CD14-positive monocyte (primary cell): ENCODE measurements at regions not wholly inside any gene's neighbourhood (a gene's known extent, or its start where the extent isn't known, plus 50 kb on each side); places are given as distances from the start of the nearest gene placed in this dataset.

ENCODE experiments used
- DNase-seq, 3 donors: peaks; one replicate each; pipeline ENCODE4 v3.0.0-alpha.2; 2011 to 2022
- H2AFZ ChIP-seq: 2 replicates; pipeline ENCODE4 v1.6.0; 2012; ENCODE audit warnings: mild to moderate bottlenecking, low read depth, low read length, inconsistent platforms; ENCODE audit not compliant: insufficient read depth, poor library complexity, severe bottlenecking
- H3K27ac ChIP-seq, 2 donors: 1 replicate in 1 of 2; 2 replicates in 1 of 2; pipeline ENCODE4 v1.5.1; 2012 to 2013; ENCODE audit warnings: low read length in 2 of 2, control low read depth in 1 of 2, inconsistent platforms in 1 of 2, low read depth in 1 of 2, mild to moderate bottlenecking in 1 of 2
- H3K27me3 ChIP-seq, 2 donors: one replicate each; pipeline versions ENCODE4 v1.6.0 to v1.6.1; 2011 to 2013; ENCODE audit warnings: low read length in 2 of 2; ENCODE audit not compliant: control insufficient read depth in 2 of 2, insufficient read depth in 2 of 2
- H3K36me3 ChIP-seq, 2 donors: replicated peaks in 1 of 2; 1 replicate in 1 of 2; 2 replicates in 1 of 2; pipeline versions ENCODE4 v1.5.1 to v1.6.1; 2012 to 2013; ENCODE audit warnings: low read length in 2 of 2, control low read depth in 1 of 2, inconsistent platforms in 1 of 2, mild to moderate bottlenecking in 1 of 2; ENCODE audit not compliant: insufficient read depth in 2 of 2, control insufficient read depth in 1 of 2
- H3K4me1 ChIP-seq, 2 donors: 1 replicate in 1 of 2; 2 replicates in 1 of 2; pipeline versions ENCODE4 v1.5.1 to v1.6.1; 2012 to 2013; ENCODE audit warnings: low read length in 2 of 2, control low read depth in 1 of 2, inconsistent platforms in 1 of 2, mild to moderate bottlenecking in 1 of 2, moderate library complexity in 1 of 2; ENCODE audit not compliant: insufficient read depth in 2 of 2, control insufficient read depth in 1 of 2
- H3K4me2 ChIP-seq: replicated peaks from 2 replicates; pipeline ENCODE3; 2012; ENCODE audit warnings: low read length, moderate library complexity, mild to moderate bottlenecking; ENCODE audit not compliant: poor library complexity, severe bottlenecking; ENCODE audit errors: extremely low read depth
- H3K4me3 ChIP-seq, 3 experiments: fragments of 200-600 bp in 1 of 3; sonication (generic) in 1 of 3; replicated peaks in 1 of 3; 1 replicate in 2 of 3; 2 replicates in 1 of 3; pipeline ENCODE4 v1.5.1; 2011 to 2013; ENCODE audit warnings: low read length in 3 of 3, mild to moderate bottlenecking in 3 of 3, control low read depth in 2 of 3, low read depth in 2 of 3, inconsistent platforms in 1 of 3, moderate library complexity in 1 of 3
- H3K79me2 ChIP-seq: 2 replicates; pipeline ENCODE4 v1.6.0; 2012; ENCODE audit warnings: mild to moderate bottlenecking, control low read depth, inconsistent platforms, low read length, moderate library complexity; ENCODE audit not compliant: insufficient read depth
- H3K9ac ChIP-seq: 2 replicates; pipeline ENCODE4 v1.6.0; 2017; ENCODE audit warnings: low read length, mild to moderate bottlenecking; ENCODE audit not compliant: insufficient read depth, poor library complexity, severe bottlenecking
- H3K9me3 ChIP-seq, 2 donors: replicated peaks in 1 of 2; 1 replicate in 1 of 2; 2 replicates in 1 of 2; pipeline versions ENCODE4 v1.5.1 to v1.6.1; 2012 to 2013; ENCODE audit warnings: low read length in 2 of 2, control low read depth in 1 of 2; ENCODE audit not compliant: control insufficient read depth in 1 of 2, insufficient read depth in 1 of 2
- H4K20me1 ChIP-seq: 2 replicates; pipeline ENCODE4 v1.6.0; 2012; ENCODE audit warnings: mild to moderate bottlenecking, low read length, control low read depth, moderate library complexity; ENCODE audit not compliant: insufficient read depth
- H3K27ac Mint-ChIP-seq, 7 donors: one replicate each; pipeline ENCODE4 v1.8.0; 2020; ENCODE audit warnings: mild to moderate bottlenecking in 7 of 7, mixed read lengths in 7 of 7, moderate library complexity in 6 of 7, inconsistent platforms in 2 of 7
- H3K27me3 Mint-ChIP-seq, 3 donors: one replicate each; pipeline ENCODE4 v1.8.0; 2021 to 2022; ENCODE audit warnings: low read depth in 3 of 3, mild to moderate bottlenecking in 3 of 3, mixed read lengths in 3 of 3, moderate library complexity in 3 of 3, inconsistent platforms in 1 of 3
- H3K36me3 Mint-ChIP-seq, 2 donors: one replicate each; pipeline ENCODE4 v1.8.0; 2020; ENCODE audit warnings: mixed read lengths in 2 of 2, inconsistent platforms in 1 of 2, mild to moderate bottlenecking in 1 of 2
- H3K4me1 Mint-ChIP-seq: one replicate; pipeline ENCODE4 v1.8.0; 2020; ENCODE audit warnings: mild to moderate bottlenecking, mixed read lengths
- H3K4me3 Mint-ChIP-seq, 2 donors: one replicate each; pipeline ENCODE4 v1.8.0; 2020; ENCODE audit warnings: mild to moderate bottlenecking in 2 of 2, mixed read lengths in 2 of 2, moderate library complexity in 1 of 2
- H3K9me3 Mint-ChIP-seq, 7 donors: one replicate each; pipeline ENCODE4 v1.8.0; 2020 to 2022; ENCODE audit warnings: mixed read lengths in 7 of 7, mild to moderate bottlenecking in 6 of 7, moderate library complexity in 6 of 7, inconsistent platforms in 2 of 7
- WGBS: methylation state at CpG from one replicate; pipeline ENCODE4 v1.1.5; 2013; ENCODE audit warnings: missing lambda C conversion rate; ENCODE audit not compliant: insufficient coverage; 5-methylcytosine and 5-hydroxymethylcytosine counted together
- intact Hi-C, 2 donors: fragments of 100-400 bp; cut with micrococcal nuclease; formaldehyde crosslinking; loops; one replicate each; pipeline versions ENCODE4 v1.15.0 to v1.15.1; 2023
- TF ChIP-seq, protein P1 (sequence below): fragments of 200-600 bp; IDR thresholded peaks from one replicate; pipeline ENCODE4 v1.8.0; 2022; ENCODE audit warnings: antibody characterized with exemption, mild to moderate bottlenecking

DNA sequence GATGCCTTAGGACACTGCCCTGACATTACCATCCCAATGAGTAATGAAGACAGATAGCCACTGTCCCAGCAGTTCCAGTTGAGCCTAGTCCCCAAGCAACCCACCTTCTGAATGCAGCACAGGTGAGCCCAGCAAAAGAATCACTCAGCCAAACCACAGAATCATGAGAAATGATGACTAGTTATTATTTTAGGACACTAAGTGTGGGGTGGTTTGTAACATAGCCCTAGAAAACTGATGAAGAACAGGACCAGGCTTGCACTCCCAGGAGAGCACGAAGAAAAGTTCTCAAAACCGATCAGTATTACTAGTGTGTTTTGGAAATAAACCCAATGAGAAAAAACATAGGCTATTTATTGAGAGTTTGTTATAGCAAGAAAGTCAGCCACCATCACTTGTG, 129.6 kb upstream of the CNTN6 start:
- Histone ChIP-seq H3K4me1 (no peaks in the 10 kb centered on the region), H3K4me2 (no peak overlapping the region), H3K79me2 (no peaks in the 10 kb centered on the region), H2AFZ (no peak overlapping the region), H4K20me1 (no peaks in the 10 kb centered on the region), H3K27ac (no peak overlapping the region), H3K36me3 (no peaks in the 10 kb centered on the region), H3K9ac (no peak overlapping the region), H3K4me3 (no peak overlapping the region), H3K9me3 (peaks cover 35 to 57% of the 10 kb centered on the region in 2 donors), H3K27me3 (no peaks in the 10 kb centered on the region)
- H3K36me3 Mint-ChIP-seq, result no peaks in the 10 kb centered on the region
- TF ChIP-seq, protein P1, sequence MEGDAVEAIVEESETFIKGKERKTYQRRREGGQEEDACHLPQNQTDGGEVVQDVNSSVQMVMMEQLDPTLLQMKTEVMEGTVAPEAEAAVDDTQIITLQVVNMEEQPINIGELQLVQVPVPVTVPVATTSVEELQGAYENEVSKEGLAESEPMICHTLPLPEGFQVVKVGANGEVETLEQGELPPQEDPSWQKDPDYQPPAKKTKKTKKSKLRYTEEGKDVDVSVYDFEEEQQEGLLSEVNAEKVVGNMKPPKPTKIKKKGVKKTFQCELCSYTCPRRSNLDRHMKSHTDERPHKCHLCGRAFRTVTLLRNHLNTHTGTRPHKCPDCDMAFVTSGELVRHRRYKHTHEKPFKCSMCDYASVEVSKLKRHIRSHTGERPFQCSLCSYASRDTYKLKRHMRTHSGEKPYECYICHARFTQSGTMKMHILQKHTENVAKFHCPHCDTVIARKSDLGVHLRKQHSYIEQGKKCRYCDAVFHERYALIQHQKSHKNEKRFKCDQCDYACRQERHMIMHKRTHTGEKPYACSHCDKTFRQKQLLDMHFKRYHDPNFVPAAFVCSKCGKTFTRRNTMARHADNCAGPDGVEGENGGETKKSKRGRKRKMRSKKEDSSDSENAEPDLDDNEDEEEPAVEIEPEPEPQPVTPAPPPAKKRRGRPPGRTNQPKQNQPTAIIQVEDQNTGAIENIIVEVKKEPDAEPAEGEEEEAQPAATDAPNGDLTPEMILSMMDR, result no peak
- no peak for DNase-seq
- no peaks in the 10 kb centered on the region for H3K4me1 Mint-ChIP-seq
- 83% methylated on average over 2 of the region's 2 CpGs for WGBS
- H3K27me3 Mint-ChIP-seq, result no peaks in the 10 kb centered on the region
- no peak overlapping the region for H3K4me3 Mint-ChIP-seq
- H3K9me3 Mint-ChIP-seq, result peaks cover 11 to 29% (median 16%) of the 10 kb centered on the region in 7 donors
- no peak overlapping the region for H3K27ac Mint-ChIP-seq
- intact Hi-C loops, result no loop called here

DNA sequence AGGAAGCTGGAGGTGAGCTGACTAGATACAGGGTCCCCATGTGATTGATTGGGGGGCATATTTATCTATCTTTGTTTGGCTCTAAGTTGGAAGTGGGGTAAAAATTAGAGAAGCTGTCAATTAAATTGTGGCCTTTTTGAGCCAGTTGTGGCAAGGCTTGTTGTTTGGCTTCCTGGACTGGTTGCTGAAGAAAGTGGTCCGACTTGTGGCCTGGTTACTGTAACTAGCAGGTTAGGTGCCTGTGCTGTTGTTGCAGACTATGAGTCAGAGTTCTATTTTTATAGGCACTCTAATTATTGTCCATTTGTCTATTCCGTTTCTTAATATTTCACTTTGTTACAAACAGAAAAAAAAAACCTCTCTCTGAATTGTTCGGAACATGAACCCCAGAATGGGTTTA, 129.1 kb upstream of the CNTN6 start:
- Histone ChIP-seq H3K4me3 (no peak overlapping the region), H4K20me1 (no peaks in the 10 kb centered on the region)
- DNase-seq, result no peak

More for the DNA sequence above, 129.1 kb upstream of the CNTN6 start:
- H3K4me3 Mint-ChIP-seq, result no peak overlapping the region
- H3K27ac Mint-ChIP-seq, result no peak overlapping the region
- no peak overlapping the region for H3K4me2 ChIP-seq
- H3K4me1 ChIP-seq, result no peaks in the 10 kb centered on the region
- H3K27me3 ChIP-seq, result no peaks in the 10 kb centered on the region
- TF ChIP-seq, protein P1, result no peak
- H3K9me3 ChIP-seq, result peaks cover 33 to 52% of the 10 kb centered on the region in 2 donors
- H3K27me3 Mint-ChIP-seq, result no peaks in the 10 kb centered on the region
- no peak overlapping the region for H3K27ac ChIP-seq
- intact Hi-C loops, result no loop called here
- peaks cover 11 to 29% (median 16%) of the 10 kb centered on the region in 7 donors for H3K9me3 Mint-ChIP-seq
- H3K36me3 ChIP-seq, result no peaks in the 10 kb centered on the region
- H3K4me1 Mint-ChIP-seq, result no peaks in the 10 kb centered on the region
- WGBS, result no CpG with 5 or more reads among the region's 3 CpGs
- H2AFZ ChIP-seq, result no peak overlapping the region
- H3K79me2 ChIP-seq, result no peaks in the 10 kb centered on the region
- H3K9ac ChIP-seq, result no peak overlapping the region
- no peaks in the 10 kb centered on the region for H3K36me3 Mint-ChIP-seq
